ENCODE measurements at regions not wholly inside any gene's neighbourhood (a gene's known extent, or its start where the extent isn't known, plus 50 kb on each side); places are given as distances from the start of the nearest gene placed in this dataset.

GRCh38 chr4:84432713-84433112 is 66.4 kb downstream of the NKX6-1 start:
- TF ChIP-seq, protein P1, sequence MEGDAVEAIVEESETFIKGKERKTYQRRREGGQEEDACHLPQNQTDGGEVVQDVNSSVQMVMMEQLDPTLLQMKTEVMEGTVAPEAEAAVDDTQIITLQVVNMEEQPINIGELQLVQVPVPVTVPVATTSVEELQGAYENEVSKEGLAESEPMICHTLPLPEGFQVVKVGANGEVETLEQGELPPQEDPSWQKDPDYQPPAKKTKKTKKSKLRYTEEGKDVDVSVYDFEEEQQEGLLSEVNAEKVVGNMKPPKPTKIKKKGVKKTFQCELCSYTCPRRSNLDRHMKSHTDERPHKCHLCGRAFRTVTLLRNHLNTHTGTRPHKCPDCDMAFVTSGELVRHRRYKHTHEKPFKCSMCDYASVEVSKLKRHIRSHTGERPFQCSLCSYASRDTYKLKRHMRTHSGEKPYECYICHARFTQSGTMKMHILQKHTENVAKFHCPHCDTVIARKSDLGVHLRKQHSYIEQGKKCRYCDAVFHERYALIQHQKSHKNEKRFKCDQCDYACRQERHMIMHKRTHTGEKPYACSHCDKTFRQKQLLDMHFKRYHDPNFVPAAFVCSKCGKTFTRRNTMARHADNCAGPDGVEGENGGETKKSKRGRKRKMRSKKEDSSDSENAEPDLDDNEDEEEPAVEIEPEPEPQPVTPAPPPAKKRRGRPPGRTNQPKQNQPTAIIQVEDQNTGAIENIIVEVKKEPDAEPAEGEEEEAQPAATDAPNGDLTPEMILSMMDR (IDR thresholded peaks at IDR 0.05), result no peak
- TF ChIP-seq POLR2A (IDR thresholded peaks at IDR 0.05) (no peak), EP300 (IDR thresholded peaks at IDR 0.05) (no peak)
